ENCODE measurements at regions not wholly inside any gene's neighbourhood (a gene's known extent, or its start where the extent isn't known, plus 50 kb on each side); places are given as distances from the start of the nearest gene placed in this dataset.
A peak's percentile ranks its signal among the peaks of the same experiment; 100 is the strongest.

DNA sequence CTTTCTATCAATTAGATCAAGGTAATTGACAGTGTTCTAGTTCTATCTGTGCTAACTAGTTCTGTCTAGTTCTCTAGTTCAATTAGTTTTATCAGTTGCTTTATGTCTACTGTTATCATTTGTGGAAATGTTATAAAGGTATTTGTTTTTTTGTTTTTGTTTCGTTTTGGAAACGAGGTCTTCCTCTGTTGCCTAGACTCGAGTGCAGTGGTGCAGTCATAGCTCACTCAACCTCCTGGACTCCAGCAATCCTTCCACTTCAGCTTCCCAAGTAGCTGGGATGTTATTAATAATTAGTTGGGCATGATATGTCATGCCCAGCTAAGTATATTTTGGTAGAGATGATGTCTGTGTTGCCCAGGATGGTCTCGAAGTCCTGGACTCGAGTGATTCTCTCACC is 1682.8 kb upstream of the LRRTM1 start:
- H3K36me3 ChIP-seq (ENCODE audit: control insufficient read depth, insufficient read depth, low read length): no peaks in the 10 kb centered on the region
- no CpG with 5 or more reads among the region's 5 CpGs for WGBS (ENCODE audit: insufficient coverage)
- no peaks in the 10 kb centered on the region for H3K9me3 ChIP-seq (ENCODE audit: control insufficient read depth, insufficient read depth, low read length)
- H3K27me3 ChIP-seq (ENCODE audit: control insufficient read depth, insufficient read depth, low read length): no peaks in the 10 kb centered on the region
- H3K4me1 ChIP-seq (ENCODE audit: control insufficient read depth, insufficient read depth, low read length): no peaks in the 10 kb centered on the region
- H3K4me3 ChIP-seq (ENCODE audit: low read depth, low read length): no peak overlapping the region
- no peak for DNase-seq (ENCODE audit: low read depth in 4 of 6, low spot score in 6 of 6)
- no peak overlapping the region for H3K27ac ChIP-seq (ENCODE audit: low read depth, low read length)

DNA sequence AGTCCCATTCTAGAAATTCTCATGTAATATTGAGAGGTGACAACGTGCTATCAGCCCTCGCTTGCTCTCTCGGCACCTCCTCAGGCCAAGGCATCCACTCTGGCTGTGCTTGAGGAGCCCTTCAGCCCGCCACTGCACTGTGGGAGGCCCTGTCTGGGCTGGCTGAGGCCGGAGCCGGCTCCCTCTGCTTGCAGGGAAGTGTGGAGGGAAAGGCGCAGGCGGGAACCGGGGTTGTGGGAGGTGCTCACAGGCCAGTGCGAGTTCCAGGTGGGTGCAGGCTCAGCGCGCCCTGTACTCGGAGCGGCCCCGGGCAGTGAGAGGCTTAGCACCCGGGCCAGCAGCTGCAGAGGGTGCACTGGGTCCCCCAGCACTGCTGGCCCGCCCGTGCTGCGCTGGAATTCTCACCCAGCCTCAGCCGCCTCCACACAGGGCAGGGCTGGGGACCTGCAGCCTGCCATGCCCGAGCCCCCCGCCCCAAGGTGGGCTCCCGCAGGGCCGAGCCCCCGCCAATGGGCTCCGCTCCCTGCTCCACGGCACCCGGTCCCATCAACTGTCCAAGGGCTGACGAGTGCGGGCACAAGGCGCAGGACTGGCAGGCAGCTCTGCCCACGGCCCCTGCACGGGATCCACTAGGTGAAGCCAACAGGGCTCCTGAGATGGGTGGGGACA is 1680.6 kb upstream of the LRRTM1 start:
- WGBS (ENCODE audit: insufficient coverage): 97% methylated on average over 33 of the region's 33 CpGs
- Histone ChIP-seq H3K27me3 (ENCODE audit: control insufficient read depth, insufficient read depth, low read length) (no peaks in the 10 kb centered on the region), H3K9me3 (ENCODE audit: control insufficient read depth, insufficient read depth, low read length) (no peaks in the 10 kb centered on the region), H3K4me1 (ENCODE audit: control insufficient read depth, insufficient read depth, low read length) (no peaks in the 10 kb centered on the region), H3K4me3 (ENCODE audit: low read depth, low read length) (no peak overlapping the region), H3K27ac (ENCODE audit: low read depth, low read length) (no peak overlapping the region), H3K36me3 (ENCODE audit: control insufficient read depth, insufficient read depth, low read length) (no peaks in the 10 kb centered on the region)
- no peak for DNase-seq (ENCODE audit: low read depth in 4 of 6, low spot score in 6 of 6)

DNA sequence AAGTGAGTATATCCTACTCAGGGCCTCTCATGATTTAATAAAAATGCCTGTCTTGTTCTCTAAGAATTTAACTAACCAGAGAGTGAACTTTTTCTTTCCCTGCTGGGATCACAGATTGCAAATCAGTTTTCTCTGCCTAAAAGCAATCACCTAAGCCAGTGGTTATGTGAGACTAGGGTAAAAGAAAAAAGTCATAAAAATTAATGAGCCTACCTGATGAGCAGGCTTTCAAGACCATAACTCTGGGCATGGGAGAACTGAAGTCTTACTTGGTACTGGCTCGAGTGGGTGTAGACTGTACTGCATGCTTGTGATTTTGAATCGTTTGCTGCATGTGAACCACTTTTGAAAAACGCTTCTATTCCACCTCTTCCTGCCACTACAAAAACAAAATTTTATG is 1677.0 kb upstream of the LRRTM1 start:
- Histone ChIP-seq H3K4me1 (ENCODE audit: control insufficient read depth, insufficient read depth, low read length) (no peaks in the 10 kb centered on the region), H3K4me3 (ENCODE audit: low read depth, low read length) (no peak overlapping the region), H3K36me3 (ENCODE audit: control insufficient read depth, insufficient read depth, low read length) (no peaks in the 10 kb centered on the region), H3K27me3 (ENCODE audit: control insufficient read depth, insufficient read depth, low read length) (no peaks in the 10 kb centered on the region), H3K9me3 (ENCODE audit: control insufficient read depth, insufficient read depth, low read length) (no peaks in the 10 kb centered on the region), H3K27ac (ENCODE audit: low read depth, low read length) (no peak overlapping the region)
- no CpG with 5 or more reads among the region's 3 CpGs for WGBS (ENCODE audit: insufficient coverage)
- peak in 4 of 6 donors; percentile 11 to 93 (median 34) for DNase-seq (ENCODE audit: low read depth in 4 of 6, low spot score in 6 of 6)

DNA sequence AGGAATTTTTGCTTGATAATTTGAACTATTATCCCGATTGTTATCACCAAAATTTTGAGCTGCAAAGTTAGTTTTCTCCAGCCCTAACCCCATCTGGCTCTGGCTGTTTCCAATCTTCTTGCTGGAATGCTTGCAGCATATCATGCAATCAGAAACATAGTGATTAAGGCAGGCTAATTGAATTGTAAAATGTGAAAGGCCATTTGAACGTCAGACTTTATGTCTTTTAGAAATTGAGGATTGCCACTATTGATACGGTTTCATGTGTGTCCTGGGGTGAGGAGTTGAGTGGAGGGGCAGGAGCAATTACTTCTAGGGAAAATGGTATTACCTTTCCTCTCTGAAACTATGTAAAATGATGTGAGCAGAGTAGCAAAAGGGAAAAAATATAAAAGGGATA is 1674.5 kb upstream of the LRRTM1 start:
- no peak overlapping the region for H3K27ac ChIP-seq (ENCODE audit: low read depth, low read length)
- peak in 1 of 6 donors; percentile 54 for DNase-seq (ENCODE audit: low read depth in 4 of 6, low spot score in 6 of 6)

DNA sequence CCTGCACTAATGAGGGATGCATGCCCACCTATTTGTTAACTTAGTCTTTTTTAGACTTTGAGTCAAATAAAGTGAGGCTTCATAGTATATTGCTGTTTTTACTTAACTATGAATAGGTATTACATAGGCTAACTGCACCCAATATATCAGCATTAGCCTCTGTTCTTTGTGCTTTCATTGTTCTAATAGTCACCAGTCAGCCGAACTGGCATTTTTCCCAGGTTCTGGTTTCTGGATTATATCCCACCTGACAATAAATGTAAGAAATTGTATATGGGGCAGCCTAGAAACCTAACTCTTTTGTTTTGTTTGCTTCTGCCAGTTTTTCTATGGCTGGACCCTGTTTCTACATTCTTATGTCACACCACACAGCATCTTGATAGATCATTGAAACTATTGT is 1672.4 kb upstream of the LRRTM1 start:
- H3K36me3 ChIP-seq (ENCODE audit: control insufficient read depth, insufficient read depth, low read length): no peaks in the 10 kb centered on the region
- DNase-seq (ENCODE audit: low read depth in 4 of 6, low spot score in 6 of 6): peak in 2 of 6 donors; percentile 4 to 24
- no peaks in the 10 kb centered on the region for H3K4me1 ChIP-seq (ENCODE audit: control insufficient read depth, insufficient read depth, low read length)
- no peaks in the 10 kb centered on the region for H3K27me3 ChIP-seq (ENCODE audit: control insufficient read depth, insufficient read depth, low read length)
- no CpG with 5 or more reads among the region's 1 CpG for WGBS (ENCODE audit: insufficient coverage)
- no peak overlapping the region for H3K27ac ChIP-seq (ENCODE audit: low read depth, low read length)
- no peaks in the 10 kb centered on the region for H3K9me3 ChIP-seq (ENCODE audit: control insufficient read depth, insufficient read depth, low read length)
- H3K4me3 ChIP-seq (ENCODE audit: low read depth, low read length): no peak overlapping the region

More for the DNA sequence above, 1674.5 kb upstream of the LRRTM1 start:
- no peaks in the 10 kb centered on the region for H3K9me3 ChIP-seq (ENCODE audit: control insufficient read depth, insufficient read depth, low read length)
- no peak overlapping the region for H3K4me3 ChIP-seq (ENCODE audit: low read depth, low read length)
- no peaks in the 10 kb centered on the region for H3K27me3 ChIP-seq (ENCODE audit: control insufficient read depth, insufficient read depth, low read length)
- 50% methylated on average over 1 of the region's 3 CpGs for WGBS (ENCODE audit: insufficient coverage)
- no peaks in the 10 kb centered on the region for H3K4me1 ChIP-seq (ENCODE audit: control insufficient read depth, insufficient read depth, low read length)
- H3K36me3 ChIP-seq (ENCODE audit: control insufficient read depth, insufficient read depth, low read length): no peaks in the 10 kb centered on the region

DNA sequence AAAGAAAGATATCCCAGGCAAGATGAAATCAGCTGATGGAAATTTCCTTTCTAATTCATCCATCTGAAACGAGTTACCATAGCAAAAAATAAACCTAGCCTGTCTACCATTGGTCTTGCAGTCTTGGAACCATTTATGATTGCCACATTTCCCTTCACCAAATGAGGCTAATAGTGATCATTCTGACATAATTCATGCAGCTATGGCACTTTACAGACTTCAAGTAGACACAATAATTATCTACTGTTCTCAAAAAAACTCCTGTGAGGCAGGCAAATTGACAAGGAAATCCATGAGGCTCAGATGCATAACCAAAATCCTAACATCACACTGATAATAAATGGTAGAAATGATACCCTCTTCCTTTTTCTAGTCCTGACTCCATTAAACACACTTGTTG is 1669.7 kb upstream of the LRRTM1 start:
- H3K27me3 ChIP-seq (ENCODE audit: control insufficient read depth, insufficient read depth, low read length): no peaks in the 10 kb centered on the region
- H3K36me3 ChIP-seq (ENCODE audit: control insufficient read depth, insufficient read depth, low read length): no peaks in the 10 kb centered on the region
- H3K4me1 ChIP-seq (ENCODE audit: control insufficient read depth, insufficient read depth, low read length): no peaks in the 10 kb centered on the region
- no peak overlapping the region for H3K4me3 ChIP-seq (ENCODE audit: low read depth, low read length)
- no peak overlapping the region for H3K27ac ChIP-seq (ENCODE audit: low read depth, low read length)
- no CpG with 5 or more reads among the region's 1 CpG for WGBS (ENCODE audit: insufficient coverage)
- DNase-seq (ENCODE audit: low read depth in 4 of 6, low spot score in 6 of 6): no peak
- H3K9me3 ChIP-seq (ENCODE audit: control insufficient read depth, insufficient read depth, low read length): no peaks in the 10 kb centered on the region

DNA sequence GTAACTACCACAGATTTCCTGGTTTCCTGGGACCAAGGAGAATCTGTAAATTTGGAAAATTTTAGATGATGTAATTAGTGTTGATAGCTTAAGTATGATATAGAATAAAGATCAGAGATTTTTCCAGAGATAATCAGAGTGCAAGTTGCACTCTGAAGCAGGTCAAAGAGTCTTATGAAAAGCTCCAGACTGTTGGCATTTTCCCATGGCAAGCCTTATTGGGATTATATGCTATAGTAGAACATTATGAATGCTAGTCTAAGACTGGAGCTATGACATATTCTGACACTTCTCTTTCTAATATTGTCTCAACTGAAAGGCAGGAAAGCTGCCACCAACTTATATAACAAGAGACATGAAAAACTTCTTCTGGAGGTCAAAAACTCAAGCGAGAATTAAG is 1638.3 kb upstream of the LRRTM1 start:
- H3K4me1 ChIP-seq (ENCODE audit: control insufficient read depth, insufficient read depth, low read length): no peaks in the 10 kb centered on the region
- no peak for DNase-seq (ENCODE audit: low read depth in 4 of 6, low spot score in 6 of 6)
- WGBS (ENCODE audit: insufficient coverage): no CpG with 5 or more reads among the region's 1 CpG

DNA sequence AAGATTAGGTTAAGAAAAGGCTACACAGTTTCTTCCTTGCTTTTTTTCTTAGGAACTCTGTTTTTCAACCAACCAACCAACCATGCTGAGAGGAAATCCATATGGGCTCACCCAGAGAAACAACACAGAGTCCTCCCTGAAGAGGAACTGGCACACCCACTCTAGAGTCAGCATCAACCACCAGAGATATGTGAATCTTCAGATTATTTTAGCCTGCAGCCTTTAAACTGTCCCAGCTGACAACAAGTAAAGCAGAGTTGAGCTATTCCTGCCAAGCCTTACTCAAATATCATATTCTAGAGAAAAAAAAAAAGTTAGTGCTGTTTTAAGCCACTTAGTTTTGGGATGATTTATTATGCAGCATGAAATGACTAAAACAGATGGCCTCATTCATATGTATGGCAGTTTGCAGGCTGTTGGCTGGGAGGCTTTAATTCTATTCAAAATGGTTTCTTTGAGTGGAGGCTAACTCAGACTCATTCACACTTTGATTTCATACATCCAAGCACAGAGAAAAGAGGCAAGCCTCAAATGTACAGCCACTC is 1637.7 kb upstream of the LRRTM1 start:
- Histone ChIP-seq H3K9me3 (ENCODE audit: control insufficient read depth, insufficient read depth, low read length) (no peaks in the 10 kb centered on the region), H3K27me3 (ENCODE audit: control insufficient read depth, insufficient read depth, low read length) (no peaks in the 10 kb centered on the region), H3K4me1 (ENCODE audit: control insufficient read depth, insufficient read depth, low read length) (no peaks in the 10 kb centered on the region), H3K27ac (ENCODE audit: low read depth, low read length) (no peak overlapping the region), H3K36me3 (ENCODE audit: control insufficient read depth, insufficient read depth, low read length) (no peaks in the 10 kb centered on the region), H3K4me3 (ENCODE audit: low read depth, low read length) (no peak overlapping the region)
- DNase-seq (ENCODE audit: low read depth in 4 of 6, low spot score in 6 of 6): peak in 2 of 6 donors; percentile 21 to 90

More for the DNA sequence above, 1638.3 kb upstream of the LRRTM1 start:
- Histone ChIP-seq H3K4me3 (ENCODE audit: low read depth, low read length) (no peak overlapping the region), H3K27ac (ENCODE audit: low read depth, low read length) (no peak overlapping the region), H3K27me3 (ENCODE audit: control insufficient read depth, insufficient read depth, low read length) (no peaks in the 10 kb centered on the region), H3K9me3 (ENCODE audit: control insufficient read depth, insufficient read depth, low read length) (no peaks in the 10 kb centered on the region), H3K36me3 (ENCODE audit: control insufficient read depth, insufficient read depth, low read length) (no peaks in the 10 kb centered on the region)

DNA sequence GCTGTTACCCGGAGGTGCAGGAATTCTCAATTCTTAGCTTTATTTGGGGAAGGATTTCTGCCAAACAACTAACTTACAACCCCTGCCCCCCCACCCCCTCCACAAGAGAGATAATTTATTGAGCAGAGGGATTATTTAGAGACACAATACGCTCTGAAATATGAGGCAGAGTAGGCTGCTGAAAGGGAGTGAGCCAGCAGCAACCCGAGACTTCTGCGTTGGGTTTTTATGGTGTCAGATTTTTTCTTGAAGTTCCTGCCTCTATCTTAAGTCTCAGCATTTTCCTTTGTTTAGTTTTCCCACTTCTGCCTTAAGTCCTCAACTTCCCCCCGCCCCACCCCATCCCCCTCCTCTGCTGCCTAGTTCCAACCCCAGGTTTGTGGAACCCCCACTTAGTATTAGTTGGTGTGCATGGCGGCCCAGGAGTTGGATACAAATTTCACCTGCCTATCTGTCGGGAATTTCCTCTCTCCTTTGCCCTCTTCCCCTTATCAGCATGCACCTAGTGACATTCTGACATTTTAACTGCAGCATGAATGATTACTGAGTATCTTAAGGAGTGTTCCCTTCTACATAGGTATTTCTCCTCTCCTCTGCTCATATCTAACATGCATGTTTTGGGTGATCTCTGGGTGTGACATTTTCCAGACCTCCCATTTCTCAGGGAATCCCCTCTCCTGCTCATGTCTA is 1635.9 kb upstream of the LRRTM1 start:
- H3K36me3 ChIP-seq (ENCODE audit: control insufficient read depth, insufficient read depth, low read length): no peaks in the 10 kb centered on the region
- no CpG with 5 or more reads among the region's 7 CpGs for WGBS (ENCODE audit: insufficient coverage)
- no peaks in the 10 kb centered on the region for H3K27me3 ChIP-seq (ENCODE audit: control insufficient read depth, insufficient read depth, low read length)
- H3K27ac ChIP-seq (ENCODE audit: low read depth, low read length): no peak overlapping the region
- no peak for DNase-seq (ENCODE audit: low read depth in 4 of 6, low spot score in 6 of 6)
- H3K4me1 ChIP-seq (ENCODE audit: control insufficient read depth, insufficient read depth, low read length): no peaks in the 10 kb centered on the region
- no peak overlapping the region for H3K4me3 ChIP-seq (ENCODE audit: low read depth, low read length)
- H3K9me3 ChIP-seq (ENCODE audit: control insufficient read depth, insufficient read depth, low read length): no peaks in the 10 kb centered on the region

DNA sequence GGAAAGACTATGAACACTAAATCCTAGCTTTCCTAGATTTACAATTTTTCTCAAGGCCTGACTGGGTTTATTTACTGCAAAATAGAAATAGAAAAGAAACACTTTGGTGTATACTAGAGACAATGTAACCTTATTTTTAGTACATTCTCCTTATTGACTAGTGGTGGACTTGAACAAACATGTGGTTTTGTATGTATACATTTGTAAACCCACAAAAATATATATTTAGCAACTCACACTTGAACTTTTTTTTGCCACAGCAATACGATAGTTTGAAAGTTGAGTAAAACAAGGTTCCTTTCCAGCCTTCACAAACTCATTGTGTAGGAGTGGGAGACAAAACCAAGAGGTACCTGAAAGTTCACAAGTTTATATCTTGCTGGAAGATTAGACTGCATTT is 1633.4 kb upstream of the LRRTM1 start:
- H3K4me3 ChIP-seq (ENCODE audit: low read depth, low read length): no peak overlapping the region
- no peaks in the 10 kb centered on the region for H3K36me3 ChIP-seq (ENCODE audit: control insufficient read depth, insufficient read depth, low read length)
- H3K4me1 ChIP-seq (ENCODE audit: control insufficient read depth, insufficient read depth, low read length): no peaks in the 10 kb centered on the region
- H3K27me3 ChIP-seq (ENCODE audit: control insufficient read depth, insufficient read depth, low read length): no peaks in the 10 kb centered on the region
- no peak for DNase-seq (ENCODE audit: low read depth in 4 of 6, low spot score in 6 of 6)
- no peak overlapping the region for H3K27ac ChIP-seq (ENCODE audit: low read depth, low read length)
- no CpG with 5 or more reads among the region's 1 CpG for WGBS (ENCODE audit: insufficient coverage)
- no peaks in the 10 kb centered on the region for H3K9me3 ChIP-seq (ENCODE audit: control insufficient read depth, insufficient read depth, low read length)
